PFSK-1 (cell line): ENCODE measurements at regions not wholly inside any gene's neighbourhood (a gene's known extent, or its start where the extent isn't known, plus 50 kb on each side); places are given as distances from the start of the nearest gene placed in this dataset.

ENCODE experiments used
- FOXP2 ChIP-seq: optimal IDR thresholded peaks from 2 replicates; pipeline ENCODE3; 2011; ENCODE audit warnings: borderline replicate concordance, control low read depth, inconsistent platforms; ENCODE audit not compliant: insufficient read depth; ENCODE audit errors: extremely low read length, extremely low read depth
- POLR2AphosphoS5 ChIP-seq: IDR thresholded peaks from 2 replicates; pipeline ENCODE4 v1.6.1; 2012; ENCODE audit warnings: low read depth, mild to moderate bottlenecking, control low read depth, low read length, moderate library complexity
- SIN3A ChIP-seq: IDR thresholded peaks from 2 replicates; pipeline ENCODE4 v1.6.1; 2012; ENCODE audit warnings: mild to moderate bottlenecking, low read length, moderate library complexity, borderline replicate concordance; ENCODE audit not compliant: insufficient read depth
- TAF1 ChIP-seq: IDR thresholded peaks from 2 replicates; pipeline ENCODE4 v1.6.1; 2012; ENCODE audit warnings: low read length, control low read depth, borderline replicate concordance; ENCODE audit not compliant: insufficient read depth
- TF ChIP-seq, protein P1 (sequence below), 2 experiments: IDR thresholded peaks; 2 replicates each; pipeline versions ENCODE4 v1.6.1 to v1.8.0; 2011 to 2012; ENCODE audit warnings: low read depth in 2 of 2, low read length in 2 of 2, control low read depth in 1 of 2, inconsistent platforms in 1 of 2, mild to moderate bottlenecking in 1 of 2, moderate library complexity in 1 of 2; ENCODE audit not compliant: insufficient read depth in 1 of 2

DNA sequence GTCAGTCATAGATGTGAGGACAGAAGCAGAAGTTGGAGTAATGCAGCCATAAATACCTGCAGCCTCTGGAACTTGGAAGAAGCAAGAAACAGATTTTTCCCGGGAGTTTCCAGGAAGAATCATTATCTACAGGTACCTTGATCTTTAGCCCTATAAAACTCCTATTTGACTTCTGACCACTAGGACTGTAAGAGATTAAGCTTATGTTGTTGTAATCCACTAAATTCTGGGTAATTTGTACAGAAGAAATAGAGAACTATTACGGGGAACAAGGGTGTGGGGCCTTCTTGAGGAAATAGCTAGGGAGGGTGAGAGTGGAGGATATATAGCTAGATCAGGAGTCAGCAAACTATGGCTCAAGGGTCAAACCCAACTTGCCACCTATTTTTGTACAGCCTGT, 353.2 kb downstream of the SLC4A3 start:
- TF ChIP-seq POLR2AphosphoS5 = no peak
- TF ChIP-seq TAF1 = no peak
- TF ChIP-seq SIN3A = no peak
- TF ChIP-seq, protein P1, sequence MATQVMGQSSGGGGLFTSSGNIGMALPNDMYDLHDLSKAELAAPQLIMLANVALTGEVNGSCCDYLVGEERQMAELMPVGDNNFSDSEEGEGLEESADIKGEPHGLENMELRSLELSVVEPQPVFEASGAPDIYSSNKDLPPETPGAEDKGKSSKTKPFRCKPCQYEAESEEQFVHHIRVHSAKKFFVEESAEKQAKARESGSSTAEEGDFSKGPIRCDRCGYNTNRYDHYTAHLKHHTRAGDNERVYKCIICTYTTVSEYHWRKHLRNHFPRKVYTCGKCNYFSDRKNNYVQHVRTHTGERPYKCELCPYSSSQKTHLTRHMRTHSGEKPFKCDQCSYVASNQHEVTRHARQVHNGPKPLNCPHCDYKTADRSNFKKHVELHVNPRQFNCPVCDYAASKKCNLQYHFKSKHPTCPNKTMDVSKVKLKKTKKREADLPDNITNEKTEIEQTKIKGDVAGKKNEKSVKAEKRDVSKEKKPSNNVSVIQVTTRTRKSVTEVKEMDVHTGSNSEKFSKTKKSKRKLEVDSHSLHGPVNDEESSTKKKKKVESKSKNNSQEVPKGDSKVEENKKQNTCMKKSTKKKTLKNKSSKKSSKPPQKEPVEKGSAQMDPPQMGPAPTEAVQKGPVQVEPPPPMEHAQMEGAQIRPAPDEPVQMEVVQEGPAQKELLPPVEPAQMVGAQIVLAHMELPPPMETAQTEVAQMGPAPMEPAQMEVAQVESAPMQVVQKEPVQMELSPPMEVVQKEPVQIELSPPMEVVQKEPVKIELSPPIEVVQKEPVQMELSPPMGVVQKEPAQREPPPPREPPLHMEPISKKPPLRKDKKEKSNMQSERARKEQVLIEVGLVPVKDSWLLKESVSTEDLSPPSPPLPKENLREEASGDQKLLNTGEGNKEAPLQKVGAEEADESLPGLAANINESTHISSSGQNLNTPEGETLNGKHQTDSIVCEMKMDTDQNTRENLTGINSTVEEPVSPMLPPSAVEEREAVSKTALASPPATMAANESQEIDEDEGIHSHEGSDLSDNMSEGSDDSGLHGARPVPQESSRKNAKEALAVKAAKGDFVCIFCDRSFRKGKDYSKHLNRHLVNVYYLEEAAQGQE (IDR thresholded peaks at IDR 0.05; ENCODE audit: insufficient read depth in 1 of 2, low read depth in 2 of 2, low read length in 2 of 2) = no peak
- no peak for TF ChIP-seq FOXP2

DNA sequence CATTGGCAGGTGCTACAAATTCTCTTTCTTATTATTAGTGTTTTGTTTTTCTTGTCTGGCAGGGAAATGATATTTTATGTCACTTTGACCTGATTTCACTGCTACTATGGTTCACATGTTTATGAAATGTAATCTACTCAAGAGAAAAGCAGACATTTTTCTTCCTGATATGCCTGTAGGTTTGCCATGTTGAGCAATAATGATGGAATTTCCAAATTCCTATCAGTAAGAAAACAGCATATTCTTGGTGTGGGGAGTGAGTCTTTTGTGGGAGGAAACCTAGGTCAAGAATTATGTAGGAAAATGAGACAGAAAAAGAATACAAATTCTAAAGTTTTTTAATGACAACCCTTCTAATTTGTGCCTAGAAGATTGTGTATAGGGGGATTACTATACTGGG, 356.4 kb downstream of the SLC4A3 start:
- TF ChIP-seq TAF1 (no peak), FOXP2 (no peak)
- TF ChIP-seq, protein P1 (IDR thresholded peaks at IDR 0.05; ENCODE audit: insufficient read depth in 1 of 2, low read depth in 2 of 2, low read length in 2 of 2) = no peak

DNA sequence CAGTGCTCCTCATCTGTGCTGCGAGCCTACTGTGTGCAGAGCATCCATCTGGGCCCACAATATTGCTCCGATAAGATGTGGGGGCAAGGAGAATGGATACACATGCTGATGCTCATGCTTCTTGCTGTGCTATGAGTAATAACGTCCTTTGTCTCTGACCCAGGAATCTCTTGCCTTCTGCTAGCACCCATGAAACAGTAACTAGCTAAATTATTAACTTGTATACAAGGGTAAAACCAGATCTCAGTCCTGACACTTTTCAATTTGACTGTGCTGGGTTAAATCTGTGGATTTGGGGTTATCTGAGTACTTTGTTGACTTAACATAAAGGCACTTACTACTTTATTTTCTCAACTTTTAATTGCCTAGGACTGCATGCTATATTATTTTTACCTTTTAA, 357.6 kb downstream of the SLC4A3 start:
- TF ChIP-seq POLR2AphosphoS5 = no peak
- no peak for TF ChIP-seq SIN3A
- no peak for TF ChIP-seq FOXP2
- TF ChIP-seq, protein P1 (IDR thresholded peaks at IDR 0.05; ENCODE audit: insufficient read depth in 1 of 2, low read depth in 2 of 2, low read length in 2 of 2) = no peak
- no peak for TF ChIP-seq TAF1

DNA sequence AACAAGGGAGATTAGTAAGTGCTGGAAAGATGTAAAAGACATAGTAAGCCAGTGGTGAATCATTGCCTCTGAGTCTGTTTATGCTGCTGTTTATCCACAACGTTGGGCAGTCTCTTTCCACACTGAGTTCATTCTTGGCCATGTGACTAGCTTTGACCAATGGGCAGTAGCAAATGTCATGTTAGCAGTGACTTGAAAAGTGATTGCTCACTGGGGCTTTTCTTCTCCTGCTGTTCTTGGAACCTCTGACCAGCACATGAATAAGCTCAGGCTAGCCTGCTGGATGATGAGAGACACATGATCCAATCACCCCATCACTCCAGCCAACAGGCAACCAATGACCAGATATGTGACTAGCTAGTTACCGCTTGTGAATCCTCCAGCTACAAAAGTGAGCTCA, 360.4 kb downstream of the SLC4A3 start:
- TF ChIP-seq POLR2AphosphoS5 (no peak), TAF1 (no peak), SIN3A (no peak), FOXP2 (no peak)
- TF ChIP-seq, protein P1 (IDR thresholded peaks at IDR 0.05; ENCODE audit: insufficient read depth in 1 of 2, low read depth in 2 of 2, low read length in 2 of 2) = no peak

DNA sequence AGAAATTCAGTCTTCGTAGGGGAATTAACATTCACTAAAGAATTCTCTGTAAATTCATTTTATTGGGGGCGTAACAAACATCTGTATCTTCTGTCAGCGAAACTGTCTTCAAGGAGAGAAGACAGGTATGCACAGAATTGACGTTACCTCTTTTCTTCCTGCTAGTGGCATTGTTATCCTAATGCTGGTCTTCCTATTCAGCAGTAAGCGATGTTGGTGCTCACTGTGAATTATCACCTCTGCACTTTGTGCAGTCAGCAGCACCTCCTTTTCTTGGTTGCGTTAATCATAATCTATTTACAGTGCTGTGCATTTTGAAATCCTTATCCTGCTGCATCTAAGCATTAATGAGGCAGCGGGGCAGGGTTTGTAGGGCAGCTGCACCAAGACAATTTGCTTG, 362.3 kb downstream of the SLC4A3 start:
- TF ChIP-seq, protein P1 (IDR thresholded peaks at IDR 0.05; ENCODE audit: insufficient read depth in 1 of 2, low read depth in 2 of 2, low read length in 2 of 2) = no peak
- TF ChIP-seq TAF1 = no peak
- TF ChIP-seq SIN3A = no peak
- TF ChIP-seq FOXP2 = no peak
- no peak for TF ChIP-seq POLR2AphosphoS5
